NCI-H524 (cell line): ENCODE measurements at regions not wholly inside any gene's neighbourhood (a gene's known extent, or its start where the extent isn't known, plus 50 kb on each side); places are given as distances from the start of the nearest gene placed in this dataset.

Experiments
- DNase-seq, 2 experiments: peaks; one replicate each; lab custom pipeline; 2025; lab: John Stamatoyannopoulos, UW

- DNase-seq = no peak
These were observed 395.9 kb upstream of the CDH9 start for GRCh38 chr5:27434335-27434734.

- no peak for DNase-seq
These were observed 375.7 kb upstream of the CDH9 start for GRCh38 chr5:27414099-27414498.

- no peak for DNase-seq
These were observed 374.0 kb upstream of the CDH9 start for GRCh38 chr5:27412384-27412783.

- DNase-seq = no peak
These were observed 367.6 kb upstream of the CDH9 start for GRCh38 chr5:27406020-27406419.

- no peak for DNase-seq
These were observed 365.0 kb upstream of the CDH9 start for GRCh38 chr5:27403243-27403882.

- no peak for DNase-seq
These were observed 364.4 kb upstream of the CDH9 start for GRCh38 chr5:27402828-27403227.

GRCh38 chr5:27396998-27397397 is 358.6 kb upstream of the CDH9 start:
- no peak for DNase-seq

- DNase-seq = no peak
These were observed 354.3 kb upstream of the CDH9 start for GRCh38 chr5:27392716-27393115.

GRCh38 chr5:27389696-27390095 is 351.3 kb upstream of the CDH9 start:
- DNase-seq = no peak

- DNase-seq = no peak
These were observed 350.4 kb upstream of the CDH9 start for GRCh38 chr5:27388755-27389154.

- DNase-seq = no peak
These were observed 349.2 kb upstream of the CDH9 start for GRCh38 chr5:27387535-27388073.

GRCh38 chr5:27381686-27382085 is 343.3 kb upstream of the CDH9 start:
- DNase-seq = no peak

GRCh38 chr5:27377626-27378025 is 339.2 kb upstream of the CDH9 start:
- DNase-seq = no peak

GRCh38 chr5:27353970-27354369 is 315.6 kb upstream of the CDH9 start:
- DNase-seq = no peak

- no peak for DNase-seq
These were observed 315.2 kb upstream of the CDH9 start for GRCh38 chr5:27353540-27353939.

GRCh38 chr5:27341342-27341741 is 303.0 kb upstream of the CDH9 start:
- no peak for DNase-seq

GRCh38 chr5:27336817-27337216 is 298.4 kb upstream of the CDH9 start:
- DNase-seq = no peak

GRCh38 chr5:27328480-27328879 is 290.1 kb upstream of the CDH9 start:
- no peak for DNase-seq

- no peak for DNase-seq
These were observed 287.1 kb upstream of the CDH9 start for GRCh38 chr5:27325513-27325912.

GRCh38 chr5:27318701-27319100 is 280.3 kb upstream of the CDH9 start:
- no peak for DNase-seq

GRCh38 chr5:27316271-27316650 is 277.9 kb upstream of the CDH9 start:
- DNase-seq = no peak

GRCh38 chr5:27315363-27316270 is 277.2 kb upstream of the CDH9 start:
- DNase-seq = no peak

- peak in 1 of 2 experiments; percentile 16 for DNase-seq
These were observed 275.2 kb upstream of the CDH9 start for GRCh38 chr5:27313549-27313948.
